Liver (tissue), 8 donors: ENCODE measurements at regions not wholly inside any gene's neighbourhood (a gene's known extent, or its start where the extent isn't known, plus 50 kb on each side); places are given as distances from the start of the nearest gene placed in this dataset.

ENCODE experiments used
- DNase-seq: peaks from one replicate; pipeline ENCODE4 v3.0.0-alpha.2; 2017; ENCODE audit warnings: low spot score
- H3K27ac ChIP-seq, 2 donors: one replicate each; pipeline ENCODE4 v1.7.0; 2013; ENCODE audit warnings: inconsistent platforms in 2 of 2, low read length in 2 of 2, control low read depth in 1 of 2, low read depth in 1 of 2, mild to moderate bottlenecking in 1 of 2
- H3K27me3 ChIP-seq, 4 donors: one replicate each; pipeline versions ENCODE4 v1.6.1 to v1.7.0; 2013; ENCODE audit warnings: low read length in 3 of 4, inconsistent platforms in 1 of 4, mild to moderate bottlenecking in 1 of 4, moderate library complexity in 1 of 4; ENCODE audit not compliant: control insufficient read depth in 4 of 4, insufficient read depth in 4 of 4
- H3K36me3 ChIP-seq, 4 donors: one replicate each; pipeline versions ENCODE4 v1.6.1 to v1.7.0; 2013; ENCODE audit warnings: low read length in 3 of 4, mild to moderate bottlenecking in 3 of 4, low read depth in 1 of 4, moderate library complexity in 1 of 4; ENCODE audit not compliant: control insufficient read depth in 4 of 4, insufficient read depth in 3 of 4
- H3K4me1 ChIP-seq, 4 donors: one replicate each; pipeline versions ENCODE4 v1.6.1 to v1.7.0; 2013; ENCODE audit warnings: low read length in 3 of 4, mild to moderate bottlenecking in 3 of 4, moderate library complexity in 1 of 4; ENCODE audit not compliant: control insufficient read depth in 4 of 4, insufficient read depth in 4 of 4
- H3K4me3 ChIP-seq, 3 donors: one replicate each; pipeline versions ENCODE4 v1.6.1 to v1.7.0; 2013; ENCODE audit warnings: low read length in 3 of 3, control low read depth in 1 of 3, low read depth in 1 of 3, mild to moderate bottlenecking in 1 of 3
- H3K9ac ChIP-seq, 2 donors: one replicate each; pipeline ENCODE4 v1.7.0; 2013; ENCODE audit warnings: low read length in 2 of 2, mild to moderate bottlenecking in 2 of 2, moderate library complexity in 2 of 2, control low read depth in 1 of 2, low read depth in 1 of 2
- H3K9me3 ChIP-seq, 4 donors: one replicate each; pipeline versions ENCODE4 v1.6.1 to v1.7.0; 2013; ENCODE audit warnings: low read length in 3 of 4; ENCODE audit not compliant: control insufficient read depth in 4 of 4
- EGR1 ChIP-seq, 2 donors: IDR thresholded peaks; 2 replicates each; pipeline ENCODE4 v1.6.1; 2016 to 2018; ENCODE audit warnings: antibody characterized with exemption in 2 of 2, low read depth in 2 of 2
- FOXA1 ChIP-seq: IDR thresholded peaks from 2 replicates; pipeline ENCODE4 v1.6.1; 2016; ENCODE audit warnings: antibody characterized with exemption
- GABPA ChIP-seq, 2 donors: IDR thresholded peaks in 1 of 2; conservative IDR thresholded peaks in 1 of 2; 2 replicates each; pipeline ENCODE4 v1.6.1; 2016; ENCODE audit warnings: antibody characterized with exemption in 2 of 2, mild to moderate bottlenecking in 1 of 2, moderate library complexity in 1 of 2
- HNF4A ChIP-seq, 2 donors: conservative IDR thresholded peaks; 2 replicates each; pipeline ENCODE4 v1.6.1; 2016; ENCODE audit warnings: antibody characterized with exemption in 2 of 2, mild to moderate bottlenecking in 2 of 2
- JUND ChIP-seq, 2 donors: IDR thresholded peaks; 2 replicates each; pipeline ENCODE4 v1.6.1; 2016; ENCODE audit warnings: antibody characterized with exemption in 2 of 2
- NR2F2 ChIP-seq: IDR thresholded peaks from 2 replicates; pipeline ENCODE4 v1.6.1; 2016; ENCODE audit warnings: antibody characterized with exemption
- RAD21 ChIP-seq, 2 donors: IDR thresholded peaks; 2 replicates each; pipeline ENCODE4 v1.6.1; 2016; ENCODE audit warnings: antibody characterized with exemption in 2 of 2, mild to moderate bottlenecking in 2 of 2
- RXRA ChIP-seq, 2 donors: IDR thresholded peaks; 2 replicates each; pipeline ENCODE4 v1.6.1; 2017 to 2018; ENCODE audit warnings: antibody characterized with exemption in 2 of 2, mild to moderate bottlenecking in 1 of 2
- TAF1 ChIP-seq: conservative IDR thresholded peaks from 2 replicates; pipeline ENCODE4 v1.6.1; 2016; ENCODE audit warnings: antibody characterized with exemption, mild to moderate bottlenecking
- YY1 ChIP-seq: IDR thresholded peaks from 2 replicates; pipeline ENCODE4 v1.6.1; 2016; ENCODE audit warnings: antibody characterized with exemption, mild to moderate bottlenecking
- WGBS: extraction: QIAGEN DNeasy Blood & Tissue Kit; methylation state at CpG from one replicate; pipeline ENCODE4 v1.1.7; 2013; 5-methylcytosine and 5-hydroxymethylcytosine counted together
- TF ChIP-seq, protein P1 (sequence below): IDR thresholded peaks from 2 replicates; pipeline ENCODE4 v1.6.1; 2016; ENCODE audit warnings: antibody characterized with exemption, mild to moderate bottlenecking
- TF ChIP-seq, protein P2 (sequence below): IDR thresholded peaks from 2 replicates; pipeline ENCODE4 v1.6.1; 2016; ENCODE audit warnings: antibody characterized with exemption
- TF ChIP-seq, protein P3 (sequence below): IDR thresholded peaks from 2 replicates; pipeline ENCODE4 v1.6.1; 2016; ENCODE audit warnings: antibody characterized with exemption
- TF ChIP-seq, protein P4 (sequence below): fragments of 150-350 bp; IDR thresholded peaks from 2 replicates; pipeline ENCODE4 v1.5.1; 2017; ENCODE audit warnings: improper control_type of control experiment, low read depth, low read length; ENCODE audit not compliant: missing input control
- donor health status: healthy.
- donor health status: healthy.
- donor health status: healthy.
- donor health status: healthy.
- donor health status: healthy.

DNA sequence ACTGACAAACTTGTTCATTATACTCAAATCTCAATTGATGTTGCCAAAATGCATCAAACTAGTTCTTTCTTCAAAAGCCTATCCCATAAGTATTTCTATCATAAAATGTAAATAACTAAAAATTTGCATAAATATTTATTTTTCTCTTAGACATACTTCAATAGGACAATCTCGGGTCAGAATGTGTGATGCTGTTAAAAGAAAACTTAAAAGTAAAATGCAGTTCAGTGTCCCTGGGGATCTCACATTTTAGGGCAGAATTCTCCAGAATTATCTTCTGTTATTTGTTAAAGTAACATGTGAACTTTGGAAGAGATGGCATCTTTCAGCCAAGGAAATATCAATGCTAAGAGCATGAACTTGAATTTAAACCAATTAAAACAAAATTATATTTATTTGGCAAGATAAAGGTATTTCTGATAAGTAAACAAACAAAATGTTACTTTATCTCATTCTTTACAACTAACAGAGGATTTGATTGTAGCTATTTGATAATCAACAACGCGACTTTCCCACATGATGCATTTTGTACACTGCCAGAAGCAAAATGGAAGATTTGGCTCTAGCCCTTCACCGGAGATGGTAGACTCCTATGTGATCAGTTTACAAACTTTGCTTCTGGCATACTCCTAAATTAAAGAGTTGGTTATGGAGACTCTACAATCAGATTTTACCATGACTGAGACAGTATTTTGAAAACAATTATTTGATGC, 169.5 kb upstream of the EDNRB start (continued):
- TF ChIP-seq, protein P1, sequence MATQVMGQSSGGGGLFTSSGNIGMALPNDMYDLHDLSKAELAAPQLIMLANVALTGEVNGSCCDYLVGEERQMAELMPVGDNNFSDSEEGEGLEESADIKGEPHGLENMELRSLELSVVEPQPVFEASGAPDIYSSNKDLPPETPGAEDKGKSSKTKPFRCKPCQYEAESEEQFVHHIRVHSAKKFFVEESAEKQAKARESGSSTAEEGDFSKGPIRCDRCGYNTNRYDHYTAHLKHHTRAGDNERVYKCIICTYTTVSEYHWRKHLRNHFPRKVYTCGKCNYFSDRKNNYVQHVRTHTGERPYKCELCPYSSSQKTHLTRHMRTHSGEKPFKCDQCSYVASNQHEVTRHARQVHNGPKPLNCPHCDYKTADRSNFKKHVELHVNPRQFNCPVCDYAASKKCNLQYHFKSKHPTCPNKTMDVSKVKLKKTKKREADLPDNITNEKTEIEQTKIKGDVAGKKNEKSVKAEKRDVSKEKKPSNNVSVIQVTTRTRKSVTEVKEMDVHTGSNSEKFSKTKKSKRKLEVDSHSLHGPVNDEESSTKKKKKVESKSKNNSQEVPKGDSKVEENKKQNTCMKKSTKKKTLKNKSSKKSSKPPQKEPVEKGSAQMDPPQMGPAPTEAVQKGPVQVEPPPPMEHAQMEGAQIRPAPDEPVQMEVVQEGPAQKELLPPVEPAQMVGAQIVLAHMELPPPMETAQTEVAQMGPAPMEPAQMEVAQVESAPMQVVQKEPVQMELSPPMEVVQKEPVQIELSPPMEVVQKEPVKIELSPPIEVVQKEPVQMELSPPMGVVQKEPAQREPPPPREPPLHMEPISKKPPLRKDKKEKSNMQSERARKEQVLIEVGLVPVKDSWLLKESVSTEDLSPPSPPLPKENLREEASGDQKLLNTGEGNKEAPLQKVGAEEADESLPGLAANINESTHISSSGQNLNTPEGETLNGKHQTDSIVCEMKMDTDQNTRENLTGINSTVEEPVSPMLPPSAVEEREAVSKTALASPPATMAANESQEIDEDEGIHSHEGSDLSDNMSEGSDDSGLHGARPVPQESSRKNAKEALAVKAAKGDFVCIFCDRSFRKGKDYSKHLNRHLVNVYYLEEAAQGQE: no peak

DNA sequence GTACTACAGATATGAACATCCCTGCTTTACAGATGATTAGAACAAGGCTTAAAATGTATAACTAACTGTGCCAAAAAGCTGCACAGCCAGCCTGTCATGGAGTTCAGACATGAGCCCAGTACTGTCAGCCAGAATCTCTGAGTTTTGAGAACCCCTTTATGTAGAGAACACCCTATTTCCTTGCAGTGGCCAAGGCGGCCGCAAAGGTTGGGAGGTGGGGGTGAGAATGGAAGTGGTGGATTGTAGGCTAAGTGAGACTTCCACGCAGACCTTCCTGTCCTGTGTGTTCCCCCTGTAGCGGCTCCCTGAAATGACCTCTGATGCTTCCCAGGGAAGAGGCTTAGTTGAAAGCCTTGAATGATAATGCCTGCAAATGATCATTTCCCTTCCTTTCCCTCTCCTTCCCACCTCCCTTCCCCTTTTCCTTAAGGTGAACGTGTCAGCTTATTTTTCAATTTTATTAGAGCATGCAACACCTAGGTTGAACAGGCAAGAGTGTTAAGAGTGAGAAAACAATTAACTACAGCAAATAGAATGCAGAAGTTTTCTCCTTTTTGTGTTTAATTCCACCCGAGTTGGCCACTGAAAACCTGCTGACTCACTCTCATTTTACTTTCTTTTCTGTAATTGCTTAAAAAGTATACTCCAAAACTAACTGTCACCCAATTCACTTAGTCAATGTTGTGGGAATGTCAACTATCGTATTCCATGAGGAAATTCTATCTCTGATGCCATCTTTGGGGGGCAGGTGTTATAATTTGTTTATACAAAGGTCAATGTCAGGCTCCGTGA, 167.0 kb upstream of the EDNRB start:
- H3K27me3 ChIP-seq: no peaks in the 10 kb centered on the region
- WGBS: 34% methylated on average over 8 of the region's 8 CpGs
- H3K9ac ChIP-seq: no peak overlapping the region
- TF ChIP-seq TAF1 (no peak), FOXA1 (no peak), JUND (IDR thresholded peaks at IDR 0.05) (no peak), NR2F2 (no peak), YY1 (no peak), RXRA (IDR thresholded peaks at IDR 0.05) (peak in 1 of 2 donors; percentile 4), HNF4A (conservative IDR thresholded peaks at IDR 0.05) (no peak)
- TF ChIP-seq, protein P2, sequence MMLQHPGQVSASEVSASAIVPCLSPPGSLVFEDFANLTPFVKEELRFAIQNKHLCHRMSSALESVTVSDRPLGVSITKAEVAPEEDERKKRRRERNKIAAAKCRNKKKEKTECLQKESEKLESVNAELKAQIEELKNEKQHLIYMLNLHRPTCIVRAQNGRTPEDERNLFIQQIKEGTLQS: no peak
- TF ChIP-seq, protein P3, sequence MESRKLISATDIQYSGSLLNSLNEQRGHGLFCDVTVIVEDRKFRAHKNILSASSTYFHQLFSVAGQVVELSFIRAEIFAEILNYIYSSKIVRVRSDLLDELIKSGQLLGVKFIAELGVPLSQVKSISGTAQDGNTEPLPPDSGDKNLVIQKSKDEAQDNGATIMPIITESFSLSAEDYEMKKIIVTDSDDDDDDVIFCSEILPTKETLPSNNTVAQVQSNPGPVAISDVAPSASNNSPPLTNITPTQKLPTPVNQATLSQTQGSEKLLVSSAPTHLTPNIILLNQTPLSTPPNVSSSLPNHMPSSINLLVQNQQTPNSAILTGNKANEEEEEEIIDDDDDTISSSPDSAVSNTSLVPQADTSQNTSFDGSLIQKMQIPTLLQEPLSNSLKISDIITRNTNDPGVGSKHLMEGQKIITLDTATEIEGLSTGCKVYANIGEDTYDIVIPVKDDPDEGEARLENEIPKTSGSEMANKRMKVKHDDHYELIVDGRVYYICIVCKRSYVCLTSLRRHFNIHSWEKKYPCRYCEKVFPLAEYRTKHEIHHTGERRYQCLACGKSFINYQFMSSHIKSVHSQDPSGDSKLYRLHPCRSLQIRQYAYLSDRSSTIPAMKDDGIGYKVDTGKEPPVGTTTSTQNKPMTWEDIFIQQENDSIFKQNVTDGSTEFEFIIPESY: no peak
- no peak overlapping the region for H3K4me3 ChIP-seq
- DNase-seq: no peak
- H3K27ac ChIP-seq: no peak overlapping the region
- no peaks in the 10 kb centered on the region for H3K36me3 ChIP-seq
- no peaks in the 10 kb centered on the region for H3K4me1 ChIP-seq
- peaks cover 0 to 3% (median under 1%) of the 10 kb centered on the region in 4 donors for H3K9me3 ChIP-seq

DNA sequence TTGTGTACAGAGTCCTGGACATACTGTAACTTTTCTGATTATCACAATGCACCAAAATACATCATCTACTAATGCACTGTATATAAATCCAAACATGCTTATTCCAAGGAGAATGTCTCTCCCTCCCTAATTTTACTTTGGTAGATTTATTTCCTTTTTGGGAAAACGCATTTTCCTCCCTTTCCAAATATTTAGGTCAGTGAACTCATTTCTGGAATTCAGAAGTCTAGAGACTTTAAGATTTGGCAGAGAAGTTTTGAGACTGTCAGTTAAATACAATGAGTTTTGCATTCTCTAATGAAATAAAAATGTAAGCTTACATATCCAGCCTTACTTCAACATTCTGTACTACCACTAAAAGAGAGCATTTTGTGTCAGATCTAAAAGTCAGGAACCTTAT, 165.8 kb upstream of the EDNRB start:
- DNase-seq: no peak
- WGBS: 54% methylated on average over 1 of the region's 1 CpG
- Histone ChIP-seq H3K9ac (no peak overlapping the region), H3K36me3 (no peaks in the 10 kb centered on the region), H3K27me3 (no peaks in the 10 kb centered on the region), H3K27ac (no peak overlapping the region), H3K4me1 (no peaks in the 10 kb centered on the region), H3K9me3 (peaks cover 0 to 9% (median under 1%) of the 10 kb centered on the region in 4 donors), H3K4me3 (no peak overlapping the region)
- no peak for TF ChIP-seq EGR1 (IDR thresholded peaks at IDR 0.05; ENCODE audit: low read depth in 2 of 2)
- TF ChIP-seq, protein P4, sequence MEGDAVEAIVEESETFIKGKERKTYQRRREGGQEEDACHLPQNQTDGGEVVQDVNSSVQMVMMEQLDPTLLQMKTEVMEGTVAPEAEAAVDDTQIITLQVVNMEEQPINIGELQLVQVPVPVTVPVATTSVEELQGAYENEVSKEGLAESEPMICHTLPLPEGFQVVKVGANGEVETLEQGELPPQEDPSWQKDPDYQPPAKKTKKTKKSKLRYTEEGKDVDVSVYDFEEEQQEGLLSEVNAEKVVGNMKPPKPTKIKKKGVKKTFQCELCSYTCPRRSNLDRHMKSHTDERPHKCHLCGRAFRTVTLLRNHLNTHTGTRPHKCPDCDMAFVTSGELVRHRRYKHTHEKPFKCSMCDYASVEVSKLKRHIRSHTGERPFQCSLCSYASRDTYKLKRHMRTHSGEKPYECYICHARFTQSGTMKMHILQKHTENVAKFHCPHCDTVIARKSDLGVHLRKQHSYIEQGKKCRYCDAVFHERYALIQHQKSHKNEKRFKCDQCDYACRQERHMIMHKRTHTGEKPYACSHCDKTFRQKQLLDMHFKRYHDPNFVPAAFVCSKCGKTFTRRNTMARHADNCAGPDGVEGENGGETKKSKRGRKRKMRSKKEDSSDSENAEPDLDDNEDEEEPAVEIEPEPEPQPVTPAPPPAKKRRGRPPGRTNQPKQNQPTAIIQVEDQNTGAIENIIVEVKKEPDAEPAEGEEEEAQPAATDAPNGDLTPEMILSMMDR: no peak
- no peak for TF ChIP-seq NR2F2
- TF ChIP-seq JUND (IDR thresholded peaks at IDR 0.05): no peak
- TF ChIP-seq TAF1: no peak
- TF ChIP-seq, protein P2: no peak
- no peak for TF ChIP-seq RAD21 (IDR thresholded peaks at IDR 0.05)
- TF ChIP-seq, protein P1: peak; percentile 41
- no peak for TF ChIP-seq GABPA (IDR thresholded peaks at IDR 0.05 in 1 of 2, conservative IDR thresholded peaks at IDR 0.05 in 1 of 2)
- TF ChIP-seq HNF4A (conservative IDR thresholded peaks at IDR 0.05): no peak
- peak; percentile 18 to 27 for TF ChIP-seq RXRA (IDR thresholded peaks at IDR 0.05)
